H1 (cell line): ENCODE measurements at regions not wholly inside any gene's neighbourhood (a gene's known extent, or its start where the extent isn't known, plus 50 kb on each side); places are given as distances from the start of the nearest gene placed in this dataset.

Experiments used
- CTCF ChIA-PET: fragments of 300-600 bp; sonication (Branson Sonifier 250); formaldehyde crosslinking; loops from one replicate; lab custom pipeline; 2021; ENCODE audit not compliant: partially characterized antibody; lab: Charles Lee
- POLR2A ChIA-PET: fragments of 300-600 bp; sonication (Branson Sonifier 250); formaldehyde crosslinking; loops from one replicate; lab custom pipeline; 2021; ENCODE audit warnings: inconsistent platforms; ENCODE audit not compliant: partially characterized antibody; lab: Charles Lee
- DNase-seq, 2 experiments: peaks; one replicate each; pipeline versions ENCODE4 v3.0.0 to v3.0.0-alpha.2; 2010 to 2022; ENCODE audit warnings: low spot score in 2 of 2, low read depth in 1 of 2, mixed read lengths in 1 of 2
- FAIRE-seq: peaks from 2 replicates; lab custom pipeline; 2011; peaks lifted over from hg19 to GRCh38; lab: Jason Lieb, UNC
- H2AFZ ChIP-seq: 2 replicates; pipeline ENCODE4 v1.8.1; 2012; ENCODE audit warnings: low read length, inconsistent platforms
- H2AK5ac ChIP-seq: 2 replicates; pipeline ENCODE4 v1.6.1; 2013; ENCODE audit warnings: low read depth, low read length
- H2BK120ac ChIP-seq: replicated peaks from 2 replicates; pipeline ENCODE3; 2013; ENCODE audit warnings: low read depth, low read length, inconsistent platforms
- H2BK12ac ChIP-seq: 2 replicates; pipeline ENCODE4 v1.6.1; 2013; ENCODE audit warnings: low read depth, low read length
- H2BK15ac ChIP-seq: 2 replicates; pipeline ENCODE4 v1.6.1; 2013; ENCODE audit warnings: low read length
- H2BK20ac ChIP-seq: 2 replicates; pipeline ENCODE4 v1.6.1; 2013; ENCODE audit warnings: low read length
- H2BK5ac ChIP-seq: 2 replicates; pipeline ENCODE4 v1.6.1; 2013; ENCODE audit warnings: low read depth, low read length
- H3K14ac ChIP-seq: 2 replicates; pipeline ENCODE4 v1.6.1; 2013; ENCODE audit warnings: inconsistent platforms; ENCODE audit not compliant: insufficient read length
- H3K18ac ChIP-seq: 2 replicates; pipeline ENCODE4 v1.6.1; 2013; ENCODE audit warnings: low read length; ENCODE audit errors: extremely low read depth
- H3K23ac ChIP-seq: 2 replicates; pipeline ENCODE4 v1.6.1; 2013; ENCODE audit warnings: inconsistent platforms; ENCODE audit not compliant: insufficient read length
- H3K23me2 ChIP-seq: 2 replicates; pipeline ENCODE4 v1.6.1; 2013; ENCODE audit warnings: low read depth, low read length
- H3K27ac ChIP-seq: 2 replicates; pipeline ENCODE4 v1.6.1; 2011; ENCODE audit warnings: low read depth, low read length, inconsistent platforms
- H3K27me3 ChIP-seq, 4 experiments: replicated peaks in 1 of 4; 1 replicate in 1 of 4; 2 replicates in 3 of 4; pipeline versions ENCODE4 v1.6.1 to v1.8.1; 2011 to 2013; ENCODE audit warnings: low read length in 3 of 4, mild to moderate bottlenecking in 3 of 4, inconsistent platforms in 2 of 4, mixed read lengths in 2 of 4, moderate library complexity in 1 of 4; ENCODE audit not compliant: control insufficient read depth in 3 of 4, insufficient read depth in 3 of 4; ENCODE audit errors: extremely low read depth in 1 of 4
- H3K36me3 ChIP-seq, 4 experiments: 2 replicates each; pipeline versions ENCODE4 v1.6.1 to v1.8.1; 2011 to 2013; ENCODE audit warnings: mild to moderate bottlenecking in 4 of 4, low read length in 3 of 4, moderate library complexity in 2 of 4, control low read depth in 1 of 4, inconsistent platforms in 1 of 4; ENCODE audit not compliant: insufficient read depth in 4 of 4, control insufficient read depth in 2 of 4
- H3K4ac ChIP-seq: replicated peaks from 2 replicates; pipeline ENCODE3; 2013; ENCODE audit warnings: low read length, low read depth, mixed read lengths, inconsistent platforms; ENCODE audit not compliant: insufficient read length
- H3K4me1 ChIP-seq, 4 experiments: replicated peaks in 1 of 4; 1 replicate in 1 of 4; 2 replicates in 3 of 4; pipeline versions ENCODE4 v1.6.1 to v1.8.1; 2011 to 2013; ENCODE audit warnings: low read length in 3 of 4, inconsistent platforms in 2 of 4, mixed read lengths in 1 of 4; ENCODE audit not compliant: insufficient read depth in 4 of 4, control insufficient read depth in 3 of 4
- H3K4me2 ChIP-seq, 2 experiments: 2 replicates each; pipeline versions ENCODE4 v1.6.1 to v1.8.1; 2011 to 2013; ENCODE audit warnings: low read depth in 2 of 2, low read length in 2 of 2, control low read depth in 1 of 2, inconsistent platforms in 1 of 2, mild to moderate bottlenecking in 1 of 2; ENCODE audit not compliant: insufficient read depth in 1 of 2
- H3K4me3 ChIP-seq, 4 experiments: fragments of 200-600, 300-600 bp in 1 of 4; sonication (generic), shearing (Covaris generic), sonication (Bioruptor Twin) in 1 of 4; 2 replicates each; pipeline versions ENCODE4 v1.5.1 to v1.8.1; 2011 to 2016; ENCODE audit warnings: low read length in 4 of 4, low read depth in 3 of 4, control low read depth in 2 of 4, inconsistent platforms in 2 of 4, mild to moderate bottlenecking in 2 of 4, mixed read lengths in 1 of 4, moderate library complexity in 1 of 4; ENCODE audit not compliant: insufficient read depth in 2 of 4; ENCODE audit errors: extremely low read depth in 1 of 4
- H3K56ac ChIP-seq: replicated peaks from 2 replicates; pipeline ENCODE3; 2013; ENCODE audit warnings: low read depth, mild to moderate bottlenecking, mixed read lengths, low read length, inconsistent platforms; ENCODE audit not compliant: insufficient read length
- H3K79me1 ChIP-seq: 2 replicates; pipeline ENCODE4 v1.6.1; 2013; ENCODE audit warnings: low read depth, low read length, control low read depth
- H3K79me2 ChIP-seq, 2 experiments: 2 replicates each; pipeline versions ENCODE4 v1.6.1 to v1.8.1; 2012 to 2013; ENCODE audit warnings: low read length in 2 of 2, mild to moderate bottlenecking in 2 of 2, inconsistent platforms in 1 of 2; ENCODE audit not compliant: insufficient read depth in 2 of 2, control insufficient read depth in 1 of 2
- H3K9ac ChIP-seq, 4 experiments: replicated peaks in 1 of 4; 1 replicate in 1 of 4; 2 replicates in 3 of 4; pipeline versions ENCODE4 v1.6.1 to v1.8.1; 2011 to 2013; ENCODE audit warnings: low read depth in 3 of 4, low read length in 3 of 4, control low read depth in 2 of 4, mild to moderate bottlenecking in 2 of 4, moderate library complexity in 2 of 4, inconsistent platforms in 1 of 4; ENCODE audit errors: extremely low read depth in 1 of 4
- H3K9me3 ChIP-seq, 2 experiments: 2 replicates each; pipeline versions ENCODE4 v1.6.1 to v1.8.1; 2012 to 2013; ENCODE audit warnings: mild to moderate bottlenecking in 2 of 2, moderate library complexity in 2 of 2, control low read depth in 1 of 2, inconsistent platforms in 1 of 2, low read depth in 1 of 2, low read length in 1 of 2, mixed read lengths in 1 of 2; ENCODE audit not compliant: insufficient read depth in 2 of 2
- H4K20me1 ChIP-seq, 2 experiments: replicated peaks in 1 of 2; 2 replicates each; pipeline versions ENCODE3 to v1.8.1; 2011 to 2013; ENCODE audit warnings: inconsistent platforms in 2 of 2, low read length in 2 of 2, mild to moderate bottlenecking in 1 of 2; ENCODE audit not compliant: insufficient read depth in 2 of 2, control insufficient read depth in 1 of 2
- H4K5ac ChIP-seq: 2 replicates; pipeline ENCODE4 v1.6.1; 2013; ENCODE audit warnings: low read length, low read depth, mixed read lengths, inconsistent platforms; ENCODE audit not compliant: insufficient read length
- H4K8ac ChIP-seq: 2 replicates; pipeline ENCODE4 v1.8.0; 2013; ENCODE audit warnings: mild to moderate bottlenecking, moderate library complexity, low read length, inconsistent platforms; ENCODE audit not compliant: insufficient read depth; ENCODE audit errors: extremely low read depth
- H4K91ac ChIP-seq: replicated peaks from 2 replicates; pipeline ENCODE3; 2013; ENCODE audit warnings: low read length, mixed read lengths, inconsistent platforms; ENCODE audit not compliant: insufficient read length
- CEBPB ChIP-seq: IDR thresholded peaks from 2 replicates; pipeline ENCODE4 v1.6.1; 2012; ENCODE audit warnings: low read depth, low read length
- CHD2 ChIP-seq: IDR thresholded peaks from 2 replicates; pipeline ENCODE4 v1.6.1; 2012; ENCODE audit warnings: low read length, improper control_type of control experiment
- CREB1 ChIP-seq: IDR thresholded peaks from 2 replicates; pipeline ENCODE4 v1.6.1; 2012; ENCODE audit warnings: inconsistent platforms
- EP300 ChIP-seq, 2 experiments: IDR thresholded peaks; 1 replicate in 1 of 2; 2 replicates in 1 of 2; pipeline ENCODE4 v1.6.1; 2011 to 2012; ENCODE audit warnings: low read depth in 2 of 2, low read length in 2 of 2, mild to moderate bottlenecking in 2 of 2, borderline replicate concordance in 1 of 2, inconsistent platforms in 1 of 2, moderate library complexity in 1 of 2
- TEAD4 ChIP-seq: IDR thresholded peaks from 2 replicates; pipeline ENCODE4 v1.6.1; 2012; ENCODE audit warnings: low read depth, low read length, inconsistent platforms, mixed read lengths
- WGBS, 2 experiments: shearing (Covaris generic) in 1 of 2; methylation state at CpG; one replicate each; pipeline versions ENCODE4 v1.1.6 to v1.1.7; 2013 to 2015; ENCODE audit warnings: low lambda C conversion rate in 2 of 2, mixed read lengths in 2 of 2, inconsistent platforms in 1 of 2, low coverage in 1 of 2, missing lambda C conversion rate in 1 of 2; ENCODE audit not compliant: insufficient replicate concordance in 2 of 2, insufficient coverage in 1 of 2, insufficient read length in 1 of 2; ENCODE audit errors: extremely low coverage in 1 of 2, missing lambda C conversion rate in 1 of 2; 5-methylcytosine and 5-hydroxymethylcytosine counted together

GRCh38 chr16:49010396-49010795 lies 271.2 kb downstream of the CBLN1 start:
- no peak overlapping the region for H3K14ac ChIP-seq
- H2BK15ac ChIP-seq: no peak overlapping the region
- no peaks in the 10 kb centered on the region for H3K36me3 ChIP-seq
- no peak overlapping the region for H2AFZ ChIP-seq
- H3K56ac ChIP-seq: no peak overlapping the region
- H2BK5ac ChIP-seq: no peak overlapping the region
- no peaks in the 10 kb centered on the region for H3K79me1 ChIP-seq
- H3K4me2 ChIP-seq: no peak overlapping the region
- H2BK12ac ChIP-seq: no peak overlapping the region
- no peak overlapping the region for H3K23ac ChIP-seq
- ChIA-PET POLR2A (interaction anchor here (1.2 kb wide), 1 partner anchor 9 kb away, joined by 3 read pairs; no protein-coding TSS in a partner anchor), CTCF (interaction anchor here (0.6 to 1.8 kb wide), 2 partner anchors 11 to 19 kb away, joined by 3 to 5 read pairs; no protein-coding TSS in a partner anchor)
- no peak overlapping the region for H3K4me3 ChIP-seq
- H3K27ac ChIP-seq: no peak overlapping the region
- peak overlapping the region; percentile 6; the same call in 1 of the 2 replicates for H3K18ac ChIP-seq
- no peaks in the 10 kb centered on the region; the same call in 1 of the 2 replicates for H3K23me2 ChIP-seq
- no peaks in the 10 kb centered on the region for H3K9me3 ChIP-seq
- TF ChIP-seq CHD2 (no peak), CEBPB (no peak), TEAD4 (no peak), CREB1 (no peak), EP300 (IDR thresholded peaks at IDR 0.05; ENCODE audit: borderline replicate concordance in 1 of 2, low read depth in 2 of 2, low read length in 2 of 2) (no peak)
- H2BK120ac ChIP-seq: no peak overlapping the region
- no peak overlapping the region for H3K9ac ChIP-seq
- no peak for DNase-seq
- H3K4me1 ChIP-seq: peaks cover 0 to 12% (median 4%) of the 10 kb centered on the region in 4 experiments; a peak in 3 of 7 replicates
- H4K5ac ChIP-seq: no peak overlapping the region
- no peak overlapping the region for H3K4ac ChIP-seq
- H3K27me3 ChIP-seq: no peaks in the 10 kb centered on the region
- H4K20me1 ChIP-seq: no peaks in the 10 kb centered on the region
- H3K79me2 ChIP-seq: no peaks in the 10 kb centered on the region
- H4K8ac ChIP-seq: no peak overlapping the region
- 88% methylated on average over 5 of the region's 8 CpGs; no CpG with 5 or more reads in 1 of the 2 experiments for WGBS, 2 experiments
- no peak overlapping the region for H4K91ac ChIP-seq
- no peak overlapping the region for H2AK5ac ChIP-seq
- FAIRE-seq: no peak
- H2BK20ac ChIP-seq: no peak overlapping the region
